Lower leg skin (tissue), 3 donors: ENCODE measurements at regions not wholly inside any gene's neighbourhood (a gene's known extent, or its start where the extent isn't known, plus 50 kb on each side); places are given as distances from the start of the nearest gene placed in this dataset.

Experiments used
- CTCF ChIP-seq, 3 donors: fragments of 450-650 bp; IDR thresholded peaks; one replicate each; pipeline ENCODE4 v1.5.1; 2016; ENCODE audit warnings: antibody characterized with exemption in 3 of 3, mild to moderate bottlenecking in 3 of 3, moderate library complexity in 2 of 3
- POLR2A ChIP-seq, 2 donors: fragments of 450-650 bp; IDR thresholded peaks; one replicate each; pipeline ENCODE4 v1.6.1; 2016 to 2017; ENCODE audit warnings: antibody characterized with exemption in 2 of 2, mild to moderate bottlenecking in 1 of 2, moderate library complexity in 1 of 2

DNA sequence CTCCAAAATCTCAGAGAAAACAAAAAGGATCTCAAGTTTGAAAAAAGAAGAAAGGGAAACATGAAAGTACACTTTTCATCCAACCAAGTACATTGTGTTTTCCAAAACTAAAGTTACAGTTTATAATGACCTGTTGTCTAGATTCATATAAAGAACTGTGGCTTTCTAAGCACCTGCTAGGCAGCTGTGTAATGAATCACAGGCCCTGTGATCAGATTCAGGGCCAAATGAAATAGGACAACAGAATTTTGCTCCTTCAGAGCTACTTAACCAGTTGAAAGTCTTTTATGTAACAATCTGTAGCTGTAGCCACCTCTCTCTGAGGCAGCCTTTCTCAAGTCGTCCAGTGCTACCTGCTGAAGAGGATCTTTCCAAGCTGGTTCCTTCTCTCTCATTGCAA, 960.0 kb upstream of the RAG2 start:
- no peak for TF ChIP-seq CTCF (IDR thresholded peaks at IDR 0.05)
- TF ChIP-seq POLR2A (IDR thresholded peaks at IDR 0.05), result no peak
